Parathyroid adenoma (tissue), 2 donors: ENCODE measurements at regions not wholly inside any gene's neighbourhood (a gene's known extent, or its start where the extent isn't known, plus 50 kb on each side); places are given as distances from the start of the nearest gene placed in this dataset.

ENCODE experiments used
- H2AFZ ChIP-seq: fragments of 300-600 bp; sonication (generic); one replicate; pipeline ENCODE4 v1.7.0; 2017; ENCODE audit warnings: antibody characterized with exemption, mild to moderate bottlenecking
- H3K27ac ChIP-seq: fragments of 300-600 bp; sonication (generic); one replicate; pipeline ENCODE4 v1.7.0; 2017
- H3K27me3 ChIP-seq: fragments of 300-600 bp; sonication (generic); one replicate; pipeline ENCODE4 v1.7.0; 2017; ENCODE audit warnings: low read length; ENCODE audit not compliant: control insufficient read depth, insufficient read depth
- H3K36me3 ChIP-seq: fragments of 300-600 bp; sonication (generic); one replicate; pipeline ENCODE4 v1.7.0; 2017; ENCODE audit warnings: low read length; ENCODE audit not compliant: control insufficient read depth, insufficient read depth
- H3K4me1 ChIP-seq: fragments of 300-600 bp; sonication (generic); one replicate; pipeline ENCODE4 v1.7.0; 2017; ENCODE audit warnings: control low read depth
- H3K4me2 ChIP-seq: fragments of 300-600 bp; sonication (generic); one replicate; pipeline ENCODE4 v1.7.0; 2017; ENCODE audit warnings: low read length
- H3K4me3 ChIP-seq: fragments of 300-600 bp; sonication (generic); one replicate; pipeline ENCODE4 v1.7.0; 2017; ENCODE audit warnings: low read depth, low read length
- H3K79me2 ChIP-seq: fragments of 300-600 bp; sonication (generic); one replicate; pipeline ENCODE4 v1.7.0; 2017; ENCODE audit warnings: control low read depth
- H3K9ac ChIP-seq: fragments of 300-600 bp; sonication (generic); one replicate; pipeline ENCODE4 v1.7.0; 2017; ENCODE audit warnings: mild to moderate bottlenecking
- H3K9me3 ChIP-seq: fragments of 300-600 bp; sonication (generic); one replicate; pipeline ENCODE4 v1.7.0; 2017; ENCODE audit warnings: low read length; ENCODE audit not compliant: control insufficient read depth
- TF ChIP-seq, protein P1 (sequence below): fragments of 300-600 bp; sonication (generic); IDR thresholded peaks from one replicate; pipeline ENCODE4 v1.7.0; 2017; ENCODE audit warnings: antibody characterized with exemption, mild to moderate bottlenecking
- donor health status: primary hyperparathyroidism.

DNA sequence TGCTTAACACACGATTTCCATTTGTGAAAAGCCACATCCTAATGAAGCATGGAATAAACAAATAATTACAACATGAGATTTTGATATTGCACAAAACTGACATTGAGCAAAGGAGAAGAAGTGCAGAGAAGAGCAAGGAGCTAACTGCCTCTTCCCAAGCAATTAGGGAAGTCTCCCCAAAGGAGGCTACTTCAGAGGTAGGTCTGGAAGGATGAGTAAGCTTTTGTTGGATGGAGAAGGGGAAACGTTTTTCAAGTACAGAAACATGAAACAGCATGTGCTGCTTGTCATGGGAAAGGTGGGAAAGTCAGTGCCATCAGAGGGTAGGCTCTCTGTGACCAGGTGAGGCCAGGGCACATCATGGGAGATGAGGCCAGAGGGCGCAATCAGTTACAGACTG lies 132.2 kb upstream of the SESN3 start:
- TF ChIP-seq, protein P1, sequence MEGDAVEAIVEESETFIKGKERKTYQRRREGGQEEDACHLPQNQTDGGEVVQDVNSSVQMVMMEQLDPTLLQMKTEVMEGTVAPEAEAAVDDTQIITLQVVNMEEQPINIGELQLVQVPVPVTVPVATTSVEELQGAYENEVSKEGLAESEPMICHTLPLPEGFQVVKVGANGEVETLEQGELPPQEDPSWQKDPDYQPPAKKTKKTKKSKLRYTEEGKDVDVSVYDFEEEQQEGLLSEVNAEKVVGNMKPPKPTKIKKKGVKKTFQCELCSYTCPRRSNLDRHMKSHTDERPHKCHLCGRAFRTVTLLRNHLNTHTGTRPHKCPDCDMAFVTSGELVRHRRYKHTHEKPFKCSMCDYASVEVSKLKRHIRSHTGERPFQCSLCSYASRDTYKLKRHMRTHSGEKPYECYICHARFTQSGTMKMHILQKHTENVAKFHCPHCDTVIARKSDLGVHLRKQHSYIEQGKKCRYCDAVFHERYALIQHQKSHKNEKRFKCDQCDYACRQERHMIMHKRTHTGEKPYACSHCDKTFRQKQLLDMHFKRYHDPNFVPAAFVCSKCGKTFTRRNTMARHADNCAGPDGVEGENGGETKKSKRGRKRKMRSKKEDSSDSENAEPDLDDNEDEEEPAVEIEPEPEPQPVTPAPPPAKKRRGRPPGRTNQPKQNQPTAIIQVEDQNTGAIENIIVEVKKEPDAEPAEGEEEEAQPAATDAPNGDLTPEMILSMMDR = no peak
- no peaks in the 10 kb centered on the region for H3K36me3 ChIP-seq
- H3K9ac ChIP-seq = no peak overlapping the region
- H3K4me3 ChIP-seq = no peak overlapping the region
- no peaks in the 10 kb centered on the region for H3K79me2 ChIP-seq
- no peaks in the 10 kb centered on the region for H3K9me3 ChIP-seq
- no peak overlapping the region for H3K4me2 ChIP-seq
- H3K4me1 ChIP-seq = no peaks in the 10 kb centered on the region
- no peak overlapping the region for H3K27ac ChIP-seq
- H2AFZ ChIP-seq = no peak overlapping the region
- no peaks in the 10 kb centered on the region for H3K27me3 ChIP-seq

DNA sequence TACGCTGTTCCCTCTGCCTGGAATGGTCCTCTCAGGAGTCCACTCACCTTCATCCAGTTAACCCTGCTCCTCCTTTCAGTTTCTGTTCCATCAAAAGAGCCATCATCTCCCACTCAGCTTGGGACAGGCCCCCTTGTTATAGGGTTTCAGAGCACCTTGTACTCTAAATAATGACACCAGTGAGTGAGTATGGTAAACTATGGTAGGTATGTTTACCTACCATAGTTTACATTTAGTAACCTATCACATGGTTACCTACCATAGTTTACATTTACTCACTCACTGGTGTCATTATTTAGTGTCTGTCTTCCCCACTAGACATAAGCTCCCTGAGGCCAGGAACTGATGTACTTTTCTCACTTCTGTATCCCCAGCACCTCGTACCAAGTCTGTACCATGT lies 130.2 kb upstream of the SESN3 start:
- no peaks in the 10 kb centered on the region for H3K27me3 ChIP-seq
- TF ChIP-seq, protein P1 = no peak
- no peak overlapping the region for H3K4me2 ChIP-seq
- no peak overlapping the region for H3K9ac ChIP-seq
- no peak overlapping the region for H2AFZ ChIP-seq
- no peaks in the 10 kb centered on the region for H3K36me3 ChIP-seq
- H3K9me3 ChIP-seq = no peaks in the 10 kb centered on the region
- H3K27ac ChIP-seq = no peak overlapping the region
- H3K79me2 ChIP-seq = no peaks in the 10 kb centered on the region
- H3K4me3 ChIP-seq = no peak overlapping the region
- H3K4me1 ChIP-seq = no peaks in the 10 kb centered on the region

DNA sequence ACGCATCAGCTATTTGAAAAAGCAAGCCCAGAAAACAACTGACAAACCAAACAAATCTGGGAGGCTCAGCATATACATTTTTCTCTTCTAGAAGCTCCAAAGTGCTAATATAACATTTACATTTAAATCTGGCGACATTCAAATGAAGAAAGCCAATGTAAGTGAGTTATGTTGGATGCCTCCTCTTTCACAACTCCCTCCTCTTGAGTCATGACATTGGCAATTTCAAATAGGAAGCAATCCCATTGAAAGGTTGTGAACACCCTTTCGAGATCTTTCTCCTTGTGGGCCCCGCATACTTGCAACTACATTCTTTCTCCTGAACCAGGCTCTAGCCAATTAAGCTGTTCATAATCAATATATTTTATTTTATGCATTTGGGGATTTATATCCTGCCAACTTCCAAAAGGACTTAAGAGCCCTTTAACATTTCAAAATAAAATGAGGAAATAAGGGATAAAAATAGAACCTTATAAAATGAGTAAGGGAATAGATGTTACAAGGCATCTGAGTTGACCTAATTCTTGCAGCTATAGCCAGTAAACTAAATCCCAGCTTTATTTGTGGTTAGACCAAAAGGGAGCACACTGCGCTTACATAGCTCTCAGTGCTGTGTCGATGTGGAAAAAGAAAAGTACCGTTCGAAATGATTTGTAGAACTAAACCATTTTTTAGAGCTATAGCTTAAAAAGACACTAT lies 129.5 kb upstream of the SESN3 start:
- Histone ChIP-seq H3K27ac (no peak overlapping the region), H3K79me2 (no peaks in the 10 kb centered on the region), H3K36me3 (no peaks in the 10 kb centered on the region), H3K9me3 (no peaks in the 10 kb centered on the region), H3K4me3 (no peak overlapping the region), H2AFZ (no peak overlapping the region), H3K9ac (no peak overlapping the region), H3K27me3 (no peaks in the 10 kb centered on the region), H3K4me1 (no peaks in the 10 kb centered on the region), H3K4me2 (no peak overlapping the region)
- TF ChIP-seq, protein P1 = no peak

DNA sequence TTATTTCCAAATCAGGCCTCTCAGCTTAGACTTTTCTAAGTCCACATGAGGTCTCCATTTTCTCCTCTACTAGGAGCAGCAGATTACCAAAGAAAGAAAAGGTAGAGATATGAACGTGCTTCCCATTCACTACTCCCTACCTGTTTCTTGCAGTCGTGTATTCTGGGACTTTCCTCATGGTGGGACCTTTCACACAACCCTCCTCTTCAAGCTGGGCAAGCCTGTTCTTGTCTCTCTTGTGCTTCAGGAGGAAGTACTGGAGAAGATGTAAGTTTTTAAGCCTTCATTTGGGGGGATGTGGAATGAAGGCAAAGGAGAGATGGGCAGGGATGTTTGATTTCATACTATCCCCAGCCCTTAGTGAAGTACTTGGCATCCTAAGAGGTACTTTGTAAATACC lies 128.8 kb upstream of the SESN3 start:
- H3K36me3 ChIP-seq = no peaks in the 10 kb centered on the region
- H2AFZ ChIP-seq = no peak overlapping the region
- no peak overlapping the region for H3K4me2 ChIP-seq
- H3K9me3 ChIP-seq = no peaks in the 10 kb centered on the region
- no peak overlapping the region for H3K9ac ChIP-seq
- no peaks in the 10 kb centered on the region for H3K27me3 ChIP-seq
- peak overlapping the region; percentile 59 for H3K27ac ChIP-seq
- TF ChIP-seq, protein P1 = no peak
- no peaks in the 10 kb centered on the region for H3K79me2 ChIP-seq
- H3K4me1 ChIP-seq = no peaks in the 10 kb centered on the region
- no peak overlapping the region for H3K4me3 ChIP-seq

DNA sequence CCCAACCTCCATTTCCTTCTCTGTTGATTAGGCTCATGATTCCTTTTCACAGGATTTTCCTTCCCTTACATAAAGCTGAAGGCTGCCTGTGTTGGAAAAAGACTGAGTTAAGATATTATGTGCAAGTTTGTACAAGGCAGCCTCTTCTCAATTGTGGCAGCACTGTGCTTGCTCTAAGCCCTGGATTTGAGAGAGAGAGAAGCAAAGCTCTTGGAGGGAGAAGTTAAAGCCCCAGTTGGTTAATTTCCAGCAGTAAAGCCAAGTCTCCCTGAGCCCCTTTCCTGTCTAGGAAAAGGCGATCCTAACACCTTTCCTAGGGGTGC lies 128.3 kb upstream of the SESN3 start:
- Histone ChIP-seq H3K36me3 (no peaks in the 10 kb centered on the region), H3K27ac (peak overlapping the region; percentile 59), H3K4me1 (no peaks in the 10 kb centered on the region), H3K4me3 (no peak overlapping the region), H3K4me2 (no peak overlapping the region), H3K27me3 (no peaks in the 10 kb centered on the region), H2AFZ (peak overlapping the region; percentile 38), H3K9ac (no peak overlapping the region), H3K9me3 (no peaks in the 10 kb centered on the region), H3K79me2 (no peaks in the 10 kb centered on the region)
- TF ChIP-seq, protein P1 = no peak
